ENCODE measurements at regions not wholly inside any gene's neighbourhood (a gene's known extent, or its start where the extent isn't known, plus 50 kb on each side); places are given as distances from the start of the nearest gene placed in this dataset.
A peak's percentile ranks its signal among the peaks of the same experiment; 100 is the strongest.

GRCh38 chr6:159118924-159119323 lies 50.3 kb upstream of the FNDC1 start:
- DNase-seq (ENCODE audit: low read depth), result no peak

- DNase-seq (ENCODE audit: low read depth), result no peak
Observed at GRCh38 chr6:159117563-159117962, 51.6 kb upstream of the FNDC1 start.

DNA sequence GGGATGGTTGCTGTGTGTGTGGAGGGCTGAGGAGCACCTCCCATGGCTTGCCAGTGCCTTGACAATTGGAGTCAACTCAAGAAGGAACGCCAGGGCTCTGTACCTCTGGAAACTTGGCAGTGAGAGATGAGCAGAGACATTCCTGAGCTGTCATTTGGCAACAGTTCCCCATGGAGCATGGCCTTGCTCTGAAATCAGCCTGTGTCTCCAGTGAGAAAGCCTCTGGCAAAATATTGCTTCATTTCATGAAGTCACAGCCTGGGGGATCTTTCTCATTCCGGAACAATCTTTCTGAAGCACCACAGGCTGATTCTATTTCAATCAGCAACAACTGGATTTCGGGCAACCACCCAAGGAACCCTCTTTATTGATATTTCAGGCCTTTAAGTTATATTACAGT lies 52.2 kb upstream of the FNDC1 start:
- no peak for DNase-seq (ENCODE audit: low read depth)

DNA sequence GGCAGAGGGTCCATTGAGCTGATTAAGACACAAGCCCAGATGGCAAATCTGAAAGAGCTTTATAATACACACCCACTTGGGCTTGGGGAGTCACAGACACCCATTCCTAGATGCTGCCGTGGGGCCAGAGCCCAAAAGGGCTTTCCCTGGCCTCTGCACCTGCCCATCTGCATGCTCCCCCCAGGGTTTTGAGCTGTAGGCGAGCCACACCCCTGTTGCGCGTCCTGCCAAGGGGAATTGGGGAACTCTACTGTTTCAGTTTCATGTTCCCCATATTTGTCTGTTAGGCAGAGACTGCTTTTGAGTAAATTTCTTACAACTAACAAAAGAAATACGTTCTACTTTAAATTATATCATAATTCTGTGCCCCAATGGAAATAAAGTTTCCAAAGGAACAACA lies 52.9 kb upstream of the FNDC1 start:
- no peak for DNase-seq (ENCODE audit: low read depth)

DNA sequence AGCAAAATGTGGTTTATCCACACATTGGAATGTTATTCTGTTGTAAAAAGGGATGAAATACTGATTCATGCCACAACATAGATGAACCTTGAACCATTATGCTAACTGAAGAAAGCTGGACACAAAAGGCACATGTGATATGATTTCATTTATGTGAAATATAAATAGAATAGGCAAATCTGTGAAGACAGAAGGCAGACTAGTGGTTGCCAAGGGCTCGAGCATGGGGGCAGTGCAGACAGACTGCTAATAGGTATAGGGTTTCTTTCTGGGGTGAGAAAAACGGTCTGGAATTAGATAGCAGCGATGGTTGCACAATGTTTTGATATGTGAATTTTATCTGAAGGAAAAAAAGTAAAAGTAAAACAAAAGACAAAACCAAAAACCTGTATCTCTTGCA lies 54.6 kb upstream of the FNDC1 start:
- no peak for DNase-seq (ENCODE audit: low read depth)

GRCh38 chr6:159113223-159113622 lies 56.0 kb upstream of the FNDC1 start:
- DNase-seq (ENCODE audit: low read depth), result no peak

GRCh38 chr6:159112714-159113113 lies 56.5 kb upstream of the FNDC1 start:
- no peak for DNase-seq (ENCODE audit: low read depth)

- no peak for DNase-seq (ENCODE audit: low read depth)
Observed at GRCh38 chr6:159110748-159111147, 58.5 kb upstream of the FNDC1 start.

- DNase-seq (ENCODE audit: low read depth), result no peak
Observed at GRCh38 chr6:159110013-159110412, 59.2 kb upstream of the FNDC1 start.

DNA sequence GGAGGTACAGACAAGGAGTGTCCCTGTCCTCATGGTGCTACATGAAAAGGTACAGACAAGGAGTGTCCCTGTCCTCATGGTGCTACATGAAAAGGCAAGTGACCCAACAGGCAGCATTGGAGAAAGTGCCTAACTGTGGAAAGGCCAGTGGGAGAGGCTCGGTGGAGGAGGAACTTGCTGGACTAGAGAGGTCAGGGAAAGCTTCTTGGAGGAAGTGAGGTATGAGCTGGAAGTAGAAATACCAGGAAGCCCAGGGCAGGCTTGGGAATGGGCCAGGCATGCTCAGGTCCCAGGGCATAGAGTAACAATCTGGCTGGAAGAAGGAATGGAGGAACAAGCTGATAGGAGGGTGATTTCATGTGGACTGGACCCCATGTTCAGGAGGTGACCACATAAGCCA lies 59.8 kb upstream of the FNDC1 start:
- no peak for DNase-seq (ENCODE audit: low read depth)

DNA sequence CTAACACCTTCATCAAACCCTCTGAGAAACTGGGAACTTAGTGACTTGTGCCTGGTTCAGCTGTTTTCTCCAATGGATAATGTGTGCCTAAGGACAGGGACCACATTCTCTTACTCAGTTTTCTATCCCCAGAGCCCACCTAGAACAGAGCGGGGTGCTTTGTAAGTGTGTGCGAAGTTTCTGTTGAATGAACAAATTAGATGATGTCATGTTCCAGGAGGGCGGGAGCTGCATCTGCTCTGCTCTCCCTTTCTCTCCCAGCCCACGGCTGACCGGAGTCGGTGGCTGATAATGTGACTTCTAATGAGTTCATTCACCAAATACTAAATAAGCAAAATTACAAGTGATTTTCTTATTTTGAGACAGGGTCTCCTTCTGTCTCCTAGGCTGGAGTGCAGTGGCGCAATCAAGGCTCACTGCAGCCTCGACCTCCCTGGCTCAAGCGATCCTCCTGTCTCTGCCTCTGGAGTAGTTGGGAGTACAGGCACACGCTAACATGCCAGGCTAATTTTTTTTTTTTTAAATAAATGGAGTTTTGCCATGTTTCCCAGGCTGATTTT lies 60.7 kb upstream of the FNDC1 start:
- no peak for DNase-seq (ENCODE audit: low read depth)

DNA sequence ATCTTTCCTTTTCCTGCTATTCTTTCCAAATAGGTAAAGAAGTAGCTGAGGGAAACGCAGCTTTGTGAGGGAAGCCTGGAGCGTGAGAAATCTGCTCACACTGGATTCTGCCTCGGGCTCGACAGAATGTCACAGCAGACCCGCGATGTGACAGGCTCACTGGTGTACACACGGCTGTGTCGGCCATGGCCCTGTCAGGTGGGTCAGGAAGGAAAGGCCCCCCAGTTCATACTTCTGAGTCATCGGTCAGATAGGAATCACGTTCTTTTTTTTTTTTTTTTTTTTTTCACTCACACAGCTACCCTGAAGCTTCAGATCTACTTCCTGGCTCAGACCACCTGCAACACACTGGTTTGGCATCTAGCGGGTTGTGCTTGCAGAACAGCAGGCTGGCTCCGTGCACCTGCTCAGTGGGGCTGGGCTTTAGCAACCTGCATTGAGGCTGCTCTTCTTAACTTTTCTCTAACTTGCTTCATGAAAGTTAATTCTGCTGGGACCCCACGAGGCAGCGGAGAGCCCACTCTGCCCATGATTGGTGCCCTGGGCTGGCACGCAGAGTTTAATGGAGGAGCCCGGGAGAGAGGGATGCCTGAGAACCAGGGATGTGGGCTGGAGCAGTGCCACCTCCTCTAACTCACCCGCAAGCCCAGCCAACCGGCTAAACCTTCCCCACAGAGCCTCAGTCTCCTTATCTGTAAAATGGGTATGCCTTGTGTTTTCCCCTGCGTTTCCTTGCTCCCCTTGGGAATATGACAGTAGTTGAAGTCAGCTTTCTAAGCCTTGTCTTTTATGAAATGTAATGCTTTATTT lies 61.5 kb upstream of the FNDC1 start:
- no peak for DNase-seq (ENCODE audit: low read depth)

DNA sequence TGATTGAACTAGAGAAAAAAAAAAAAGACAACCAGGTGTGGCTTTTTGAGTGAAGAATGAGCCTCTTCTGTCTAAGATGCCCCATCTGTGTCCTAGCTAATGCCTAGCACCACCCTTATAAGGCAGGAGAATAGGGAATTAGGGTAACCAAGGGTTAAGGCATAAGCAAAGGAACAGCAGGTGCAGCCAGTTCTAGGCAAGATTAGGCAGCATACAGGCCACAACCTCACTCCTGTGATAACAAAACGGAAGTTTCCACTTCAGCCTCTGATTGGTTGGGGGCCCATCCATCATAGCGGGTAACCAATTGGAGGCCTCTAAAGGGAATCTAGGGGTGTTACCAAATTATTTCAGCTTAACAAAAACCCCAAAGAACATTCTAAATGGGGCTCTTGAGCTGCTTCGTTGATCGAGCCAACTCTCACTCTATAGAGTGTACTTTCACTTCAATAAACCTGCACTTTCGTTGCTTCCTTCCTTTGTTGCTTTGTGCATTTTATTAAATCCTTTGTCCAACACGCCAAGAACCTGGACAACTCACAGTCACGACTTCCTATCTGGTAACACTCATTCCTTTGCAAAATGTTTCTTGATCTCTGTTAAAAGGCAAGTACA lies 61.9 kb upstream of the TAGAP start:
- peak; percentile 90 for DNase-seq (ENCODE audit: low read depth)

- no peak for DNase-seq (ENCODE audit: low read depth)
Observed at GRCh38 chr6:159105716-159106115, 60.9 kb upstream of the TAGAP start.

- DNase-seq (ENCODE audit: low read depth), result no peak
Observed at GRCh38 chr6:159104931-159105330, 60.1 kb upstream of the TAGAP start.

GRCh38 chr6:159104163-159104925 lies 59.6 kb upstream of the TAGAP start:
- DNase-seq (ENCODE audit: low read depth), result peak; percentile 78

DNA sequence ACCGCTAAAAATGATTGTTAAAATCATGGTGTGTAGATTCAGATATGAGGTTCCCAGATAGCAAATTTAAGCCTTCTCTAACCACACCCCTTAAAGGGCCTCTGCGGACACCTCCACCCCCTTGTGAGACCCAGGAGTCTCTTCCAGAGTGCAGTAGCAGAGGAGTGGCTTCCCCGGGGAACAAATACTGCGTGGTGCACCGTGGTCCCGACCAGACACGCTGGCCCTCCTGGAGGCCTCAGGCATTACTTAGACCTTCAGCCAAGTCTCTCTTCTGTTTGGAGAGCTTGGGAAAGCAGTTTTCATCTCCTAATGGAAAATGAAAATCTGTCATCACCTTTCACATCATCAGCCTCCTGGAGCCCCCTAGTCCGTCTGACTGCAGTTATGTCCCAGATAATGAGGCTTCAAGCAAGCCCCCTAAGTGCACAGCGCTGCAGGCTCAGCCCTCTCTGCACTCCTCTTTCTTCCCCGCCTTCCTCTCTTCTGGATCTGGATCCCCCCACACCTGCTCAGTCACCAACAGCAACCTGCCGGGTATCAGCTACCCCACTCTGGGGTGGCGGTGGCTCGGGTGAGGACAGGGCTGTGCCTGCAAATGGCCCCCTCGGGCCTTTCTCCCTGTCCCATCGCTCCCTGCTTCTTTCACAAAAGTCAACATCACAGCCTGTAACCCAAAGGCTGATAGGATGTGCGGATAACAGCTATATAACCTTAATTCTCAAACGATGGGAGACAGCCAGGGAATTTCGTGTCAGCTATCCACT lies 58.8 kb upstream of the TAGAP start:
- no peak for DNase-seq (ENCODE audit: low read depth)

GRCh38 chr6:159102373-159103160 lies 57.8 kb upstream of the TAGAP start:
- DNase-seq (ENCODE audit: low read depth), result no peak

DNA sequence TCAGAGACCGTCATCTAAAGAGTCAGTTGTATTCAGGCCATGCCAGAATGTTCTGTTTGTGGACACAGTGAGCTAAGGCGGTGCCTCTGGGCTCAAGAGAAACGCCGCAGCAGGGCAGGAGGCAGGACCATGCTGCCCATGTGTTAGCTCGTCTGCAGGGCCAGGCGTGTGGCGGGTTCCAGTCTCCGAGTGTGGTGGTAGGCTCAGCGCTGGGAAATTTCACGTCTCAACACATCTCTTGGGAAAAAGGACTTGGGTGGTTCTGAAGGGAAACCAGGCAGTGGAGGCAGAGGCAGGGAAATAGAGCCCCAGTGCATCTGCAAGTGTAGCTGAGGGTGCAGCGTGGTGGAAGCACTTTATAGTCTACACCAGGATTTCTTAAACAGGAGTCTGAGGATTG lies 56.9 kb upstream of the TAGAP start:
- DNase-seq (ENCODE audit: low read depth), result no peak

DNA sequence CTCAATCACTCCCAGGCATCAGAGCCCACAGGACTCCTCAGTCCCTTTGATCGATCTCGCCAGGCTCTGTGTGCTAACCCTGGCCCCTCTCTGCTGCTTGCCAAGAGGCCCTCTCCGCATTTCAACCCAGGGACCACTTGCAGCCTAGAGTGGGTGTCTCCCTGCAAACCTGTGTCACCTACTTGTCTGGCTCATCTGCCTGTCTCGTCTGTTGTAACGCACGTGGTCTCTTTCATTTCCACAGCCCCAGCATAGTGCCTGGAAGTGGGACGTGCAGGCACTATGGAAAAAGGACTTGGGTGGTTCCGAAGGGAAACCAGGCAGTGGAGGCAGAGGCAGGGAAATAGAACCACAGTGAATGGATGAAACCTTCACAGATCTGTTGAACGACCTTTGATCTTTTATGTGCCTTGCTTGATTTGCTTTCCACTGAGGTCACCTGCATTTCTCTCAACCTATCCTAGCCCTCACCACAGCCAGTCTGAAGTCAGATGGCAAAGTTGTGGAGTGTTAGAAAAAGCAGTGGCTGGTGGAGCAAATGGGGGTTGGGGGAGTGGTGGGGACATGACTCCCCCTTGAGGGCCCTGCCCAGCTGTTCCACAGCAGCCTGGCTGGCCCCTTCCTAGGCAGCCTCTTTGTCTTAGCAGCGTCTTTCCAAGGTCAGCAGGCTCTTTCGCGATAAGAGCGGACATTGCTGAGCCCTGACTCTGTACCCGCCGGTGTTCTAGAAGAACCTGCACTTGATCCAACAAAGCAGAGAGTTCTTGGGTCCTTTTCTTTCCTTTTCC lies 55.8 kb upstream of the TAGAP start:
- no peak for DNase-seq (ENCODE audit: low read depth)
